SK-N-SH treated with all-trans-retinoic acid at 6 μM for 48 hours (cell line): ENCODE measurements at regions not wholly inside any gene's neighbourhood (a gene's known extent, or its start where the extent isn't known, plus 50 kb on each side); places are given as distances from the start of the nearest gene placed in this dataset.

ENCODE experiments used
- ARNTL ChIP-seq: fragments of 450-650 bp; formaldehyde crosslinking; IDR thresholded peaks from 2 replicates; pipeline ENCODE4 v1.5.0; 2020; ENCODE audit warnings: low read depth, mild to moderate bottlenecking, moderate library complexity, borderline replicate concordance
- BACH2 ChIP-seq: fragments of 250-450 bp; sonication (Bioruptor Pico); IDR thresholded peaks from 2 replicates; pipeline ENCODE4 v1.9.0; 2021; ENCODE audit warnings: mild to moderate bottlenecking, borderline replicate concordance
- ESRRG ChIP-seq: fragments of 250-450 bp; sonication (Bioruptor Pico); IDR thresholded peaks from 2 replicates; pipeline ENCODE4 v1.6.1; 2021; ENCODE audit warnings: mild to moderate bottlenecking
- PPARA ChIP-seq: fragments of 250-450 bp; sonication (Bioruptor Pico); IDR thresholded peaks from 2 replicates; pipeline ENCODE4 v1.5.0; 2020; ENCODE audit warnings: mild to moderate bottlenecking, borderline replicate concordance
- RARB ChIP-seq: fragments of 250-450 bp; sonication (Bioruptor Pico); IDR thresholded peaks from 2 replicates; pipeline ENCODE4 v1.8.0; 2021; ENCODE audit warnings: mild to moderate bottlenecking, moderate library complexity
- SNAI2 ChIP-seq: fragments of 250-450 bp; sonication (Bioruptor Pico); IDR thresholded peaks from 2 replicates; pipeline ENCODE4 v1.5.0; 2020; ENCODE audit warnings: mild to moderate bottlenecking, moderate library complexity
- ZC3H10 ChIP-seq: fragments of 250-450 bp; sonication (Bioruptor Pico); IDR thresholded peaks from 2 replicates; pipeline ENCODE4 v1.5.1; 2021; ENCODE audit warnings: mild to moderate bottlenecking, moderate library complexity
- ZNF70 ChIP-seq: fragments of 450-650 bp; formaldehyde crosslinking; IDR thresholded peaks from 2 replicates; pipeline ENCODE4 v1.5.0; 2020; ENCODE audit warnings: mild to moderate bottlenecking, moderate library complexity
- ZNF8 ChIP-seq: fragments of 450-650 bp; formaldehyde crosslinking; IDR thresholded peaks from 2 replicates; pipeline ENCODE4 v1.5.0; 2020; ENCODE audit warnings: mild to moderate bottlenecking, moderate library complexity
- TF ChIP-seq, protein P1 (sequence below): fragments of 250-450 bp; sonication (Bioruptor Pico); IDR thresholded peaks from 2 replicates; pipeline ENCODE4 v1.8.0; 2021; ENCODE audit warnings: low read depth, mild to moderate bottlenecking, moderate library complexity, borderline replicate concordance

DNA sequence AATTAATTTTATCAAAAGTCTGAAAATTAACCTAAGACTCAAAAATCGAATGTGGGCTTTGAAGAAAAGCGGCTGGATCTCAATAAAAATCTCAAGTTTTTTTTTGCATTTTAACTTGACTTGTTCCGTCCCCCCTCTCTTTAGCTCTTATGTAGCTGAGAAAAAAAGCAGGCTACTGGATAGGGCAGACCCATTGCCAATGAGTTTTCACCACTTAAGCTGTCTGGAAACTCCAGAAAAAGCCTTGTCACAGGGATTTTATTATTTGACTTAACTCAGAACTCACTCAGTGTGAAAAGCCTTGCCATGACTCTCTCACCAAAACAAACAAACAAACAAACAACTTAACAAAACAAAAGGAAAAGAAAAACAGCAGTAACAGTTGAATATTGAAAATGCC lies 247.4 kb downstream of the CDH9 start:
- TF ChIP-seq ARNTL (CRISPR knock-in tag) = no peak
- TF ChIP-seq, protein P1, sequence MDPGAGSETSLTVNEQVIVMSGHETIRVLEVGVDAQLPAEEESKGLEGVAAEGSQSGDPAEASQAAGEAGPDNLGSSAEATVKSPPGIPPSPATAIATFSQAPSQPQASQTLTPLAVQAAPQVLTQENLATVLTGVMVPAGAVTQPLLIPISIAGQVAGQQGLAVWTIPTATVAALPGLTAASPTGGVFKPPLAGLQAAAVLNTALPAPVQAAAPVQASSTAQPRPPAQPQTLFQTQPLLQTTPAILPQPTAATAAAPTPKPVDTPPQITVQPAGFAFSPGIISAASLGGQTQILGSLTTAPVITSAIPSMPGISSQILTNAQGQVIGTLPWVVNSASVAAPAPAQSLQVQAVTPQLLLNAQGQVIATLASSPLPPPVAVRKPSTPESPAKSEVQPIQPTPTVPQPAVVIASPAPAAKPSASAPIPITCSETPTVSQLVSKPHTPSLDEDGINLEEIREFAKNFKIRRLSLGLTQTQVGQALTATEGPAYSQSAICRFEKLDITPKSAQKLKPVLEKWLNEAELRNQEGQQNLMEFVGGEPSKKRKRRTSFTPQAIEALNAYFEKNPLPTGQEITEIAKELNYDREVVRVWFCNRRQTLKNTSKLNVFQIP = no peak
- TF ChIP-seq ESRRG (CRISPR knock-in tag) = no peak
- TF ChIP-seq BACH2 = no peak
- no peak for TF ChIP-seq ZC3H10 (CRISPR knock-in tag)
- TF ChIP-seq PPARA (CRISPR knock-in tag) = no peak
- no peak for TF ChIP-seq ZNF8
- no peak for TF ChIP-seq SNAI2 (CRISPR knock-in tag)
- TF ChIP-seq RARB (CRISPR knock-in tag) = no peak
- no peak for TF ChIP-seq ZNF70
